H1 (cell line): ENCODE measurements at regions not wholly inside any gene's neighbourhood (a gene's known extent, or its start where the extent isn't known, plus 50 kb on each side); places are given as distances from the start of the nearest gene placed in this dataset.

Experiments used
- CTCF ChIA-PET: fragments of 300-600 bp; sonication (Branson Sonifier 250); formaldehyde crosslinking; loops from one replicate; lab custom pipeline; 2021; ENCODE audit not compliant: partially characterized antibody; lab: Charles Lee
- POLR2A ChIA-PET: fragments of 300-600 bp; sonication (Branson Sonifier 250); formaldehyde crosslinking; loops from one replicate; lab custom pipeline; 2021; ENCODE audit warnings: inconsistent platforms; ENCODE audit not compliant: partially characterized antibody; lab: Charles Lee
- DNase-seq, 2 experiments: peaks; one replicate each; pipeline versions ENCODE4 v3.0.0 to v3.0.0-alpha.2; 2010 to 2022; ENCODE audit warnings: low spot score in 2 of 2, low read depth in 1 of 2, mixed read lengths in 1 of 2
- FAIRE-seq: peaks from 2 replicates; lab custom pipeline; 2011; peaks lifted over from hg19 to GRCh38; lab: Jason Lieb, UNC
- H2AFZ ChIP-seq: 2 replicates; pipeline ENCODE4 v1.8.1; 2012; ENCODE audit warnings: low read length, inconsistent platforms
- H2AK5ac ChIP-seq: 2 replicates; pipeline ENCODE4 v1.6.1; 2013; ENCODE audit warnings: low read depth, low read length
- H2BK120ac ChIP-seq: replicated peaks from 2 replicates; pipeline ENCODE3; 2013; ENCODE audit warnings: low read depth, low read length, inconsistent platforms
- H2BK12ac ChIP-seq: 2 replicates; pipeline ENCODE4 v1.6.1; 2013; ENCODE audit warnings: low read depth, low read length
- H2BK15ac ChIP-seq: 2 replicates; pipeline ENCODE4 v1.6.1; 2013; ENCODE audit warnings: low read length
- H2BK20ac ChIP-seq: 2 replicates; pipeline ENCODE4 v1.6.1; 2013; ENCODE audit warnings: low read length
- H2BK5ac ChIP-seq: 2 replicates; pipeline ENCODE4 v1.6.1; 2013; ENCODE audit warnings: low read depth, low read length
- H3K14ac ChIP-seq: 2 replicates; pipeline ENCODE4 v1.6.1; 2013; ENCODE audit warnings: inconsistent platforms; ENCODE audit not compliant: insufficient read length
- H3K18ac ChIP-seq: 2 replicates; pipeline ENCODE4 v1.6.1; 2013; ENCODE audit warnings: low read length; ENCODE audit errors: extremely low read depth
- H3K23ac ChIP-seq: 2 replicates; pipeline ENCODE4 v1.6.1; 2013; ENCODE audit warnings: inconsistent platforms; ENCODE audit not compliant: insufficient read length
- H3K23me2 ChIP-seq: 2 replicates; pipeline ENCODE4 v1.6.1; 2013; ENCODE audit warnings: low read depth, low read length
- H3K27ac ChIP-seq: 2 replicates; pipeline ENCODE4 v1.6.1; 2011; ENCODE audit warnings: low read depth, low read length, inconsistent platforms
- H3K27me3 ChIP-seq, 4 experiments: replicated peaks in 1 of 4; 1 replicate in 1 of 4; 2 replicates in 3 of 4; pipeline versions ENCODE4 v1.6.1 to v1.8.1; 2011 to 2013; ENCODE audit warnings: low read length in 3 of 4, mild to moderate bottlenecking in 3 of 4, inconsistent platforms in 2 of 4, mixed read lengths in 2 of 4, moderate library complexity in 1 of 4; ENCODE audit not compliant: control insufficient read depth in 3 of 4, insufficient read depth in 3 of 4; ENCODE audit errors: extremely low read depth in 1 of 4
- H3K36me3 ChIP-seq, 4 experiments: 2 replicates each; pipeline versions ENCODE4 v1.6.1 to v1.8.1; 2011 to 2013; ENCODE audit warnings: mild to moderate bottlenecking in 4 of 4, low read length in 3 of 4, moderate library complexity in 2 of 4, control low read depth in 1 of 4, inconsistent platforms in 1 of 4; ENCODE audit not compliant: insufficient read depth in 4 of 4, control insufficient read depth in 2 of 4
- H3K4ac ChIP-seq: replicated peaks from 2 replicates; pipeline ENCODE3; 2013; ENCODE audit warnings: low read length, low read depth, mixed read lengths, inconsistent platforms; ENCODE audit not compliant: insufficient read length
- H3K4me1 ChIP-seq, 4 experiments: replicated peaks in 1 of 4; 1 replicate in 1 of 4; 2 replicates in 3 of 4; pipeline versions ENCODE4 v1.6.1 to v1.8.1; 2011 to 2013; ENCODE audit warnings: low read length in 3 of 4, inconsistent platforms in 2 of 4, mixed read lengths in 1 of 4; ENCODE audit not compliant: insufficient read depth in 4 of 4, control insufficient read depth in 3 of 4
- H3K4me2 ChIP-seq, 2 experiments: 2 replicates each; pipeline versions ENCODE4 v1.6.1 to v1.8.1; 2011 to 2013; ENCODE audit warnings: low read depth in 2 of 2, low read length in 2 of 2, control low read depth in 1 of 2, inconsistent platforms in 1 of 2, mild to moderate bottlenecking in 1 of 2; ENCODE audit not compliant: insufficient read depth in 1 of 2
- H3K4me3 ChIP-seq, 4 experiments: fragments of 200-600, 300-600 bp in 1 of 4; sonication (generic), shearing (Covaris generic), sonication (Bioruptor Twin) in 1 of 4; 2 replicates each; pipeline versions ENCODE4 v1.5.1 to v1.8.1; 2011 to 2016; ENCODE audit warnings: low read length in 4 of 4, low read depth in 3 of 4, control low read depth in 2 of 4, inconsistent platforms in 2 of 4, mild to moderate bottlenecking in 2 of 4, mixed read lengths in 1 of 4, moderate library complexity in 1 of 4; ENCODE audit not compliant: insufficient read depth in 2 of 4; ENCODE audit errors: extremely low read depth in 1 of 4
- H3K56ac ChIP-seq: replicated peaks from 2 replicates; pipeline ENCODE3; 2013; ENCODE audit warnings: low read depth, mild to moderate bottlenecking, mixed read lengths, low read length, inconsistent platforms; ENCODE audit not compliant: insufficient read length
- H3K79me1 ChIP-seq: 2 replicates; pipeline ENCODE4 v1.6.1; 2013; ENCODE audit warnings: low read depth, low read length, control low read depth
- H3K79me2 ChIP-seq, 2 experiments: 2 replicates each; pipeline versions ENCODE4 v1.6.1 to v1.8.1; 2012 to 2013; ENCODE audit warnings: low read length in 2 of 2, mild to moderate bottlenecking in 2 of 2, inconsistent platforms in 1 of 2; ENCODE audit not compliant: insufficient read depth in 2 of 2, control insufficient read depth in 1 of 2
- H3K9ac ChIP-seq, 4 experiments: replicated peaks in 1 of 4; 1 replicate in 1 of 4; 2 replicates in 3 of 4; pipeline versions ENCODE4 v1.6.1 to v1.8.1; 2011 to 2013; ENCODE audit warnings: low read depth in 3 of 4, low read length in 3 of 4, control low read depth in 2 of 4, mild to moderate bottlenecking in 2 of 4, moderate library complexity in 2 of 4, inconsistent platforms in 1 of 4; ENCODE audit errors: extremely low read depth in 1 of 4
- H3K9me3 ChIP-seq, 2 experiments: 2 replicates each; pipeline versions ENCODE4 v1.6.1 to v1.8.1; 2012 to 2013; ENCODE audit warnings: mild to moderate bottlenecking in 2 of 2, moderate library complexity in 2 of 2, control low read depth in 1 of 2, inconsistent platforms in 1 of 2, low read depth in 1 of 2, low read length in 1 of 2, mixed read lengths in 1 of 2; ENCODE audit not compliant: insufficient read depth in 2 of 2
- H4K20me1 ChIP-seq, 2 experiments: replicated peaks in 1 of 2; 2 replicates each; pipeline versions ENCODE3 to v1.8.1; 2011 to 2013; ENCODE audit warnings: inconsistent platforms in 2 of 2, low read length in 2 of 2, mild to moderate bottlenecking in 1 of 2; ENCODE audit not compliant: insufficient read depth in 2 of 2, control insufficient read depth in 1 of 2
- H4K5ac ChIP-seq: 2 replicates; pipeline ENCODE4 v1.6.1; 2013; ENCODE audit warnings: low read length, low read depth, mixed read lengths, inconsistent platforms; ENCODE audit not compliant: insufficient read length
- H4K8ac ChIP-seq: 2 replicates; pipeline ENCODE4 v1.8.0; 2013; ENCODE audit warnings: mild to moderate bottlenecking, moderate library complexity, low read length, inconsistent platforms; ENCODE audit not compliant: insufficient read depth; ENCODE audit errors: extremely low read depth
- H4K91ac ChIP-seq: replicated peaks from 2 replicates; pipeline ENCODE3; 2013; ENCODE audit warnings: low read length, mixed read lengths, inconsistent platforms; ENCODE audit not compliant: insufficient read length
- GTF2F1 ChIP-seq: IDR thresholded peaks from 2 replicates; pipeline ENCODE4 v1.6.1; 2012; ENCODE audit warnings: low read depth, low read length, improper control_type of control experiment, borderline replicate concordance
- NRF1 ChIP-seq: IDR thresholded peaks from 2 replicates; pipeline ENCODE4 v1.6.1; 2011; ENCODE audit warnings: mild to moderate bottlenecking, low read depth, low read length, improper control_type of control experiment
- WGBS, 2 experiments: shearing (Covaris generic) in 1 of 2; methylation state at CpG; one replicate each; pipeline versions ENCODE4 v1.1.6 to v1.1.7; 2013 to 2015; ENCODE audit warnings: low lambda C conversion rate in 2 of 2, mixed read lengths in 2 of 2, inconsistent platforms in 1 of 2, low coverage in 1 of 2, missing lambda C conversion rate in 1 of 2; ENCODE audit not compliant: insufficient replicate concordance in 2 of 2, insufficient coverage in 1 of 2, insufficient read length in 1 of 2; ENCODE audit errors: extremely low coverage in 1 of 2, missing lambda C conversion rate in 1 of 2; 5-methylcytosine and 5-hydroxymethylcytosine counted together

- Histone ChIP-seq H3K14ac (no peak overlapping the region), H3K79me1 (no peaks in the 10 kb centered on the region), H3K9ac (no peak overlapping the region), H4K20me1 (no peaks in the 10 kb centered on the region), H3K79me2 (no peaks in the 10 kb centered on the region), H3K56ac (no peak overlapping the region), H2BK12ac (no peak overlapping the region), H2BK5ac (no peak overlapping the region), H3K23me2 (no peaks in the 10 kb centered on the region), H3K27ac (no peak overlapping the region), H3K9me3 (no peaks in the 10 kb centered on the region), H2AK5ac (no peak overlapping the region), H3K36me3 (no peaks in the 10 kb centered on the region), H3K4me2 (no peak overlapping the region), H2BK120ac (no peak overlapping the region), H4K91ac (no peak overlapping the region), H3K23ac (no peak overlapping the region), H3K4me3 (no peak overlapping the region), H4K5ac (no peak overlapping the region), H3K27me3 (no peaks in the 10 kb centered on the region), H3K4me1 (peaks cover 0 to 4% (median 0%) of the 10 kb centered on the region in 4 experiments; a peak in 1 of 7 replicates), H2BK20ac (no peak overlapping the region), H2BK15ac (no peak overlapping the region), H3K4ac (no peak overlapping the region), H4K8ac (no peak overlapping the region), H2AFZ (no peak overlapping the region), H3K18ac (no peak overlapping the region)
- 50% methylated on average over 2 of the region's 2 CpGs; no CpG with 5 or more reads in 1 of the 2 experiments for WGBS, 2 experiments
- DNase-seq (no peak), FAIRE-seq (no peak)
- ChIA-PET POLR2A (no interaction called here), CTCF (no interaction called here)
- TF ChIP-seq GTF2F1 (no peak), NRF1 (no peak)
Observed at GRCh38 chrX:125786316-125786715, 379.8 kb downstream of the DCAF12L2 start.
